ENCODE measurements at regions not wholly inside any gene's neighbourhood (a gene's known extent, or its start where the extent isn't known, plus 50 kb on each side); places are given as distances from the start of the nearest gene placed in this dataset.

GRCh38 chr4:85265234-85265633 is 209.7 kb upstream of the ARHGAP24 start:
- no peak for DNase-seq

GRCh38 chr4:85268188-85268587 is 206.8 kb upstream of the ARHGAP24 start:
- DNase-seq: no peak

- DNase-seq: no peak
Measured at GRCh38 chr4:85268961-85269360, 206.0 kb upstream of the ARHGAP24 start.

- no peak for DNase-seq
Measured at GRCh38 chr4:85274955-85275354, 200.0 kb upstream of the ARHGAP24 start.

GRCh38 chr4:85280963-85281362 is 194.0 kb upstream of the ARHGAP24 start:
- DNase-seq: no peak

- DNase-seq: no peak
Measured at GRCh38 chr4:85291226-85291625, 183.7 kb upstream of the ARHGAP24 start.

- no peak for DNase-seq
Measured at GRCh38 chr4:85298037-85298436, 176.9 kb upstream of the ARHGAP24 start.

- DNase-seq: no peak
Measured at GRCh38 chr4:85302193-85302736, 172.7 kb upstream of the ARHGAP24 start.

GRCh38 chr4:85302756-85303155 is 172.2 kb upstream of the ARHGAP24 start:
- DNase-seq: no peak

- no peak for DNase-seq
Measured at GRCh38 chr4:85318415-85318814, 156.5 kb upstream of the ARHGAP24 start.

GRCh38 chr4:85358831-85359230 is 116.1 kb upstream of the ARHGAP24 start:
- no peak for DNase-seq

- no peak for DNase-seq
Measured at GRCh38 chr4:85362550-85362949, 112.4 kb upstream of the ARHGAP24 start.

- DNase-seq: no peak
Measured at GRCh38 chr4:85367815-85368214, 107.1 kb upstream of the ARHGAP24 start.

GRCh38 chr4:85368240-85368639 is 106.7 kb upstream of the ARHGAP24 start:
- no peak for DNase-seq

GRCh38 chr4:85368932-85369331 is 106.0 kb upstream of the ARHGAP24 start:
- DNase-seq: no peak

GRCh38 chr4:85369703-85370380 is 105.1 kb upstream of the ARHGAP24 start:
- no peak for DNase-seq

- peak; percentile 21 for DNase-seq
Measured at GRCh38 chr4:85370400-85371032, 104.4 kb upstream of the ARHGAP24 start.

GRCh38 chr4:85372966-85373365 is 102.0 kb upstream of the ARHGAP24 start:
- no peak for DNase-seq

GRCh38 chr4:85376285-85376684 is 98.7 kb upstream of the ARHGAP24 start:
- DNase-seq: no peak

GRCh38 chr4:85381968-85382367 is 93.0 kb upstream of the ARHGAP24 start:
- DNase-seq: no peak

GRCh38 chr4:85391071-85391470 is 83.9 kb upstream of the ARHGAP24 start:
- DNase-seq: peak; percentile 11

GRCh38 chr4:85391589-85392410 is 83.2 kb upstream of the ARHGAP24 start:
- no peak for DNase-seq

- no peak for DNase-seq
Measured at GRCh38 chr4:85393201-85393600, 81.7 kb upstream of the ARHGAP24 start.

All from renal pelvis (tissue), 1 donor.